Fibroblast of skin of right quadriceps (primary cell): ENCODE measurements at regions not wholly inside any gene's neighbourhood (a gene's known extent, or its start where the extent isn't known, plus 50 kb on each side); places are given as distances from the start of the nearest gene placed in this dataset.

Source experiments
- DNase-seq: peaks from one replicate; pipeline ENCODE4 v3.0.0-alpha.2; 2013

DNA sequence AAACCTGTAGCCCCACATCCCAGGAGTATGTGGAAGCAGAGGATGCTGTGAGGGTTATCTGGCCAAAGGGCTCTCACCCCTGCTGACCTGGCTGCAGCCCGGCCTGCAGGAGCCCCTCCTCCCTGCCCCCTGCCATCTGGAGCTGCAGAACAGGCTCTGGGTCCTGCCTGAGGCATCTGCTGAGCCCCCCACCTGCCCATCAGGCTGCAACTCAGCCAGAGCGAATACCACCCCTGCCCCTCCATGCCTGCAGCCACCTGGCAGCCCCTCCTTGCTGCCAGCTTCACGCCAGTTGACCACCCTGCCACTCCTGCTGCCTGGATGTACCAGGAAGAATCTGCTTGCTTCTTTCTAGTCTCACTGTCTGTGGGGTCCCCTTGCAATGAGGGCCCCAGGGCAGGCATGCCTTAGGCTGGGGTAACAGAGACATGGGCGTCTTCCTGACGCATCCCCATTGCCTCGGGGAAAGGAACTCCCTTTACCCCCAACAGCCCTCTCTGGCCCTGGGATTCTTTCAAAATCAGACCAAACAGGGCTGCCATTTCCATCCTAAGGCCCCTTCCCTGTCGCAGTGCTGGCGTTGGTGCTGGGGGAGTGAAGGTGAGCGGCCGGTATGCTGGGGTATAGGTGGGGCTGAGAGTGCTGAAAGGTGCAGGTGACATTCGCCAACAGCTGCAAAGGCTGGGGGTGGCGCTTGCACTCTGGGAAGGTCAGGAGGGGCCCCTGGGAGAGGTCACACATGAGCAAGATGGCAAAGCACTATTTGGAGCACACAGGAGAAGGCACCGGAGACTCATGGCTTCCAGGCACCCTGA lies 1334.6 kb downstream of the TBC1D22A start:
- no peak for DNase-seq

DNA sequence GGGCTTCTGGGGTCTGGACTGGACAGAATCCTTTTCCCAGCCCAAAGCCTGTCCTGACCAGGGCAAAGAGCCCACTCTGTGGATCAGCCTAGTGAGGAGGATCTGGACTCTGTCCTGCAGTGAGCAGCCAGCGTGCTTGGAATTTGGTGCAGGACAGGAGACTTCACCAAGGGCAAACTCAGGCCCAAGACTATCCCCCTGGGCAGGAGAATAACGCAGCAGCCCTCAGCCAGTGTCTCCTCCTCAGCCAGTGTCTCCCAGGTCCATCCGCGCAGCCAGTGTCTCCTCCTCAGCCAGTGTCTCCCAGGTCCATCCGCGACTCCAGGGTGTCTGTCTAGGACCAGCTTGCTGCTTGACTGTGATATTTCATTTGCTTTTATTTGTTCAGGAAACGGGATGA lies 1334.0 kb downstream of the TBC1D22A start:
- DNase-seq, result no peak

DNA sequence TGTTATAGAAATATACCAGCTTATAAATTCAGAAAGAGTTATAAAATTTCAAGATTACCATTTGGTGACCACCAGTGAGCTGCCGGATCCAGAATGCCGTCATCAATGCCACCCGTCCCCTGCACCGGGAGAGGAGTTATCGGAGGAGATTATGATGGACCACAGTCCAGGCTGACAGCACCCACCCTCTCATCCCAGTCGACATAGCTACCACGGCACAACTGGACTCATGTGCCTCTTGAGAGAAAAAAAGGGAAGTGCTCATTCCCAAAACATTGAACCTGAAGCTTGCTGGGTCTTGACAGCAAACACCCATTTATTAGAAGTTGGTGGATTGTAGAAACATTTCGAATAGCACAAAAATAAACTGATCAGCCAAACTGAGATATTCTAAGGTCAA lies 1331.5 kb downstream of the TBC1D22A start:
- DNase-seq, result no peak

DNA sequence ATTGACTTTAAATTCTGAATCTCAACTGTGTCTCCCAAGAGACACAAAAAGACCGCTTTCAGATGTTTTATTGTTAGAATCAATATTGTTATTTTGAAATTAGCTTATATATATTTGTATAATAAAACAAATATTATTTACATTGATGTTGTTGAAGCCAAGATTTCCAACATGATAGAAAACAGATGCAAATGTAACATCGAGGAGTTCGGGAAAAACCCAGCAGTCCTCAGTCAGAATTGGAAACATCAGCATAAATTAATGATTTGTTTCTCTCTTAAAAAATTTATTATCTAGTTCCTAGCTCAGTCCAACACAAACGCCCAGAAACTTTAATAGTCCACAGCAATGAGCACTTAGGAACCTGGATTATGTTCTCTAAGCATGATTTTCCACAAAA lies 1330.4 kb downstream of the TBC1D22A start:
- no peak for DNase-seq

DNA sequence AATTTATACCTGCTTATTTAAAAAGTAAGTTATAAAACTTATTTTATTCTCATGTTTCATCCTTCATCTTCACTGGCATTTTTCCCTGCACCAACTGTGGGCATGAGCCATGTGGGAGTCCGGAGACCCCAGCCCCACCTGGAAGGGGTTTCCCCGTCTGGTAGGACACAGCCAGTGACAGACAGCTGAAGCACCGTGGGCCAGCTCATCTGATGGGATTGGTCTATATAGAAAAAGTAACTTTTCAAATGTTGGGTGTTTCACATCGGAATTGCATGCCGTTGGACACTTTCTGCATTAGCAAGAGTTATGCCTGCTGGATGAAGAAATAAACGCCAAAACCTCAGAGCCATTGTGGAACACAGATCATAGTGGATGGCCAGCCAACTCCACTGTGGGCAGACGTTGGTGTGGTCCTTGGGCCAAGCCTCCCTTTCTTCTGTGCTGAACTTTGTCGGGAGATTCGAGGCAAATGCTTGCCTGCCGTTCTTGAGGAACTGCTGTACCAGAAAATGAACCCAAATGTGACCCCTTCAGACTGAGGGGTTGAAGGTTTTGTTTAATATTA lies 1329.3 kb downstream of the TBC1D22A start:
- no peak for DNase-seq

DNA sequence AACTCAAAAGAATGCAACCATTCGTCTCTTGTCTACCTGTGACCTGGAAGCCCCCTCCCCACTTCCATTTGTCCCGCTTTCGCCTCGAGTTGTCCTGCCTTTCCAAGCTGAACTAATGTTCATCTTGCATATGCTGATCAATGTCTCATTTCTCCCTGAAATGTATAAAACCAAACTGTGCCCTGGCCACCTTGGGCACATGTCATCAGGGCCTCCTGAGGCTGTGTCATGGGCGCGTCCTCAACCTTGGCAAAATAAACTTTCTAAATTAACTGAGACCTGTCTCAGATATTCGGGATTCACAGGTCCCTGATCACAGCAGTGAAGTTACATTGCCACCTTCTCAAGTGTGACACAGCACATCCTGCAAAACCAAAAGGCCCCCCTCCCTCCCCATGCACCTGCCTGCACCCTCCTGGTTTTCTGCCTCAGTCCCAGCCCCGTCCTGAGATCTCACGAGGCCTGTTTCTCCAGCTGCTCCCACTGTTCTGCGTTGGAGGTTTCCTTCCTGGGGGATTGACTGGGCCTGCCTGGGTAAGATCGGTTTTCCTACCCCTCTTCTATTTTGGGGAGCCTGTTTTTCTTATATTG lies 1328.7 kb downstream of the TBC1D22A start:
- no peak for DNase-seq

DNA sequence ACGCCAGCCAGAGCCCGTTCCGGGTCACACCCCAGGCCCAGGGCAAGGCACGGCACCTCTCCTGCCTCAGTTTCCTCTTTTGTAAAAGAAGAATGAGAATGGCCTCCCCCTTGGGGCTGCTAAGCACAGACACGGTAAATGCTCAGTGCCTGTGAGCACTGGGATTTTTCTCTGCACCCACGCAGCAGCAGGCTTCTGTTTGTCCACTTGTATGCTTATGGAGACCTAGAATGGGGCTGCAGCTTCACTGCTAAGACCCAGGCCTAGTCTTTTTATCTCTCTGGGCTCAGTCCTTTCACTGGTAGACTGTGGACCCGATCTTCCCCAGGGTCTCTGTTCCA lies 1327.9 kb downstream of the TBC1D22A start:
- DNase-seq, result no peak

DNA sequence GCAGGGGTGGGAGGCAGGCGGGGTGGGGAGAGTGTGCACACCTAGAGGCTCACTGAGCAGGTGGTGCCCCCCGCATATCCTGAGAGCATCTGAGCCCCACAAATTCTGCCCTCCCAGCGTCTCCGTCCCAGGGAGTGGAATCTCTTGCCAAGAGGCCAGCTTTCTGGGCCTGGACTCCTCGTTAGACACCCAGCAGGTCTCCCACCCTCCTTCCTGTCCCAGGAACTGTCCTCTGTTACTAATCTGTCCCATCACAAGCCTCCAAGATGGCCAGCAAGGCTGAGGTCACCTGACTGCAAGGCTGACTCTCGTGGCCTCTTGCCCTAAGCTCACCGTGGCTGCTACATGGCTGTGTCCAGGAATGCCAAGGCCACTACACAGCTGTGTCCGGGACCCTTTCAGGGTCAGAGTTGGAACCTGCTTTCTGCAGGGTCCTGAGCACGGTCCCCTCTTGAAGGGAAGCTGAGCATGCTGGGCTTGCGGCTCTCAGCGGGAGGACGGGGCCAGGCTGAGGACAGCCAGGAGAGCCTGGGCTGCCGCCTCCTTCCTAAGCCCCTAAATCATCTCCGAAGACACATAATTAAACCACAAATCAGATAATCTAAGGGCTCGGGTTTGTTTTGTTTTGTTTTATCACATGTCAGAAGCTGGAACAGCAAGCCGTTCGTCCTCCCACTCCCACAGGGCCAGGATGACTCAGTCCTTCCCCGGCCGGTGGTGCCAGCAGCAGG lies 1327.3 kb downstream of the TBC1D22A start:
- no peak for DNase-seq

DNA sequence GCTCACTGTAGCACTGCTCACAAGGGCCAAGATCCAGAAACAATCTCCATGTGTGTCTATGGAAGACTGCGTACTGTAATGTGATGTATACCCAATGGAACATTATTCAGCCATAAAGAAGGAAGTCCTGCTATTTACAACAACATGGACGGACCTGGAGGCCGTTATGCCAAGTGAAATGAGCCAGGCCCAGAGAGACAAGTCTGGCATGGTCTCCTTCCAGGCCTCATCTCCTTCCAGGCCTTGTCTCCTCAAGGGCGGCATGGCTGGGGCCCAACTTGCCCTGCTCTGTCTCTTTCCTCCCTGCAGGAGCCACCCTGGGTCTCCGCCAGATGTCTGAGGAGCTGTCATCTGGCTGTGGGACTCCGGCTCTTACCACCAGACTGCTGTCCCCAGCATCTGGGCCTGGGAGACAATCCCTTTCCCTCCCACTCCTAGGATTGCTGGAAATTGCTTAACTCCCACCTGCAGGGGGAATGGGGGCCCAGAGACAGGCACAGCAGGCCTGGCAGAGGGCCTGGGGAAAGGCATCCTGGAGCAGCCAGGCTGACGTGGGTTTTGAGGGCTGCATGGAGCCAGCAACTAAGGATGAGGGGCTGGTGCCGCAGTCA lies 1326.6 kb downstream of the TBC1D22A start:
- no peak for DNase-seq

DNA sequence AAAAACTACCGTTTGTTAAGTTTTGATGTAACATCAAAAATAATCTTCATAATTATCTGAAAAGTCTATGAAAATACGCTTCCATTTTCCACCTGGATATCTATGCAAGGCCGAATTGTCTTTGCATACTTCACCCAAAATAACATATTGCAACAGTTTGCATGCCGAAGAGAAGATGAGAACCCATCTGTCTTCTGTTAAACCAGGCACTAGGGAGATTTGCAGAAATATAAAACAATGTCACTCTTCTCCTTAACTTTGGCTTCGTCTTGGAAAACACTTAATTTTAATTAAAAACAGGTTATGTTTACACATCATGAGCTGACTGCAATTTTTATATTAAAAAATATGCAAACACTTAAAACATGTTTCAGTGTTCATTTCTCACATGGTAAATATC lies 1325.8 kb downstream of the TBC1D22A start:
- DNase-seq, result no peak

DNA sequence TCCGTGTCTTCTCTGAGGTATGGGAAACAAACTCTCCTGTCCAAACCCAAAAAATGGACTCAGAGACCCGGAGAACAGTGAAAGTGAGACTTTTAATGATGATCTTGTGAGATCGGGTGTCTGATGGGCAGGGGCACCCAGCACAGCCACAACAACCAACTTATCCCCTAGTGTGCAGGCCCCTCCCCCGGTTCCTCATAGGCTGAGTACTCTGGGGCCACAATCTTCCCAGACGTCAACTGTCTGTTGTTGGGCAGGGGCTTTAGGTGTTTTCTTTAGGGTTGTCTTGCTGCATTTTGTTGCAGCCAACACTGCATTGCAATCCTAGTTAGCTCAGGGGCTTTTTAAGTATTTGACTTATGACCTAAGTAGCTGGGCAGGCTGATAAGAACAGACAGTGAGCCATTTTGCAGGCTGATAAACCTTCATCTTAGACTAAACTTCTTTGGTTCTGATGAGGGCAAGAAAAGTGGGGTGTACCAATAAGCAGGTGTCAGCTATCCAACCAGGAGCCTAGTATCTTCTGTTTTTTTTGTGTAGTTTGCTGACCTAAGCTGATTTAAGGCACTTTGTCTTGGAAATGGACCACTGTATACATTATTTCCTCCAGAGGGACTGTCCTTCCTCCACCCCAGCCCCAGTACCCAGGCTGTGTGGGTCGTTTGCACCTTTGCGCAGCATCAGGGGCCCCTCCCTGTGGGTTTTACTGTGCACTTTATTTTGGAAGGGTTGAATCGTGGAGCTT lies 1323.6 kb downstream of the TBC1D22A start:
- DNase-seq, result no peak

DNA sequence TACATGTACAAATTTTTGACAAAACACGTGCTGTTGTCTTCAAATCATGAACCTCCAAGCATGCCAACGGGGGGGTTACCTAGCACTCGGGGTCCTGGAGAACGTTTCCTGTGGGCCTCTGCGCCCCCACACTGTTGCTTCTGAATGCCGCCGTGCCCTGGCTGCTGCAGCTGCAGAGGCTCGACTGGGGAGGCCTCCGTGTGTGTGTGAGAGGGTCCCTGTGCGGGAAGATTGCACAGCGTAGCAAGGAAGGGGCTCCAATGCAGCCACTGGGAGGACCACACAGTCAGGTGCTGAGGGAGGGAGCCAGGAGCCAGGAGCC lies 1322.2 kb downstream of the TBC1D22A start:
- DNase-seq, result no peak

DNA sequence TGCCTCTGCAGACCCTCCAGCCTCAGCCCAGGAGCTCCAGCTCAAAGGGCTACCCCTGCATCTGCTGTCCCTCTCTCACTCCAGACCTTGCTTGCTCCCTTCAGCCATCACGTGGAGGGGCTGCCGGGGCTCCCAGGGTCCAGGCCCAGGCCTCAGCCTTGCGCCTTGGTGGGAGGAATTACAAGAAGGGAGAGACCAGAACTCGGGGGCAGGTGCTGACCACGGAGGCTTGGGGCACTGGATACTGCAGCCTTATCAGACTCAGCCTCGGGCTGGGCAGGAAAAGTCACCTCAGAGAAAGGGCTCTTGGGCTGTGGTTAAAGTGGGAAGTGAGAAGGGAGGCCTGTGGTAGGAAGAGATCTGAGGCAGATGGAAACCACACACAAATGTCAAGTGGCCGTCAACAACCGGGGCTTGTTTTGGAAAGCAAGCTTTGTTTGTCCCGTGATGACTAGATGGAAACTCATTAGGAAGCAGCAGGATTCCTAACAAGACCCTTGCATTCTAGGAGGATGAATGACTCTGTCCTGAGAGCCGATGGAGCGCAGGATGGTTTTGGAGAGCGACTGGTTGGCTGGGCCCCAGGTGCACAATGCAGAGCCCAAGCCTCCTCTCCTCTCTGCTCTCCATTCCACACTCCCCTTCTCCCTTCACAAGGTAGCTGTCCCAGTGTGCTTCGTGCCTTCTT lies 1321.7 kb downstream of the TBC1D22A start:
- DNase-seq, result no peak

DNA sequence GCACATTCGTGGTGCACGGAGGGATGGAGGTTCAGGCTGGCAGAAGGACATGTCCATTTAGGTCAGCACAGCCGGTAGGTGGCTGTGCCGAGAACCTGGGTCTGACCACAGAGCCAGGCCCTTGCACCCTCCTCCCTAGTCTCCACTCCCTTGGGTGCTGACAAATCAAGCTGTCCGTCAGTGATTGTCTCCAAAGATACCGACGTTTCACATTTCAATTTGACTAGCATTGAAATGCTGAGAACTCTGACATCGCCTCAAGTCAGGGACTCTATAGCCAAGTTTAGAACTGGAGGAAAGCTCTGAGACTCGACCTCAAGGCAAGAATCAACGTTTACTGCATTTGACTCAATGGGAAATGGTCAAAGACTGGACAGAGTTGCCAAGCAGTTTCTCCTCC lies 1321.1 kb downstream of the TBC1D22A start:
- no peak for DNase-seq

DNA sequence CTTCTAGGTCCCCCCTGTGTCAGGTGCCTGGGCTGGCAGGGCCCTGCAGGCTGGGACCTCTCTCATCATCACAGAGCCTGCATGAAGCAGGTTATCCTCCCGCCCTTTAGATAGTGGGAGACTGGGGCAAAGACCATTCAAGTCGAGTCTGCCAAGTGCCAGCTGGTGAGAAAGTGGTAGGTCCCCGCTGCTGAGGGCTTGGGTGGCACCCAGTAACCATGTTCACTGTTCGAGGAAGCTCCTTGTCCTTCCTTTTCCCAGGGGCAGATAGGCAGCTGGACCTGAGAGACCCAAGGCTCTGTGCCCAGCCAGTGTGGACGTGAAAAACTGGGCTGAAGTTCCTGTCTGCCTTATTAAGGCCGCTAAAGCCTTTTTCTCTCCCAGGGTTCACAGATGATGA lies 1319.8 kb downstream of the TBC1D22A start:
- no peak for DNase-seq

DNA sequence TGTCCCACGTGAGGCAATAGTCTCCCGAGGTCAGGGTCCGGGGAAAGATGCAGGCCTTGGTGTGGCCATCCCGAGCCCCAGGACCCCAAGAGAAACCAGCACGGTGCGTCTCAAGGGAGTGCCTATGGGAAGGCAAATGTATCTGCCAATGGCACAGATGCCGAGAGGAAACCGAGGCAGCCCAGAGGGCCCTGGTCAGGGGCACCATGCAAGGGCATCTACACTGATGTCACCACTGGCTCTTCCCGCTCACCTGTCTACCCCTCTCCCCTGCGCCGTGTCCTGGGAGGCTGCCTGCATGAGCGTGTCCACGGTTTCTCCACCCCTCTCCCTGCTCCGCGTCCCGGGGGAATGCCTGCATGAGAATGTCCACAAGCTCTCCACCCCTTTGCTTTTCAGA lies 1318.8 kb downstream of the TBC1D22A start:
- no peak for DNase-seq

DNA sequence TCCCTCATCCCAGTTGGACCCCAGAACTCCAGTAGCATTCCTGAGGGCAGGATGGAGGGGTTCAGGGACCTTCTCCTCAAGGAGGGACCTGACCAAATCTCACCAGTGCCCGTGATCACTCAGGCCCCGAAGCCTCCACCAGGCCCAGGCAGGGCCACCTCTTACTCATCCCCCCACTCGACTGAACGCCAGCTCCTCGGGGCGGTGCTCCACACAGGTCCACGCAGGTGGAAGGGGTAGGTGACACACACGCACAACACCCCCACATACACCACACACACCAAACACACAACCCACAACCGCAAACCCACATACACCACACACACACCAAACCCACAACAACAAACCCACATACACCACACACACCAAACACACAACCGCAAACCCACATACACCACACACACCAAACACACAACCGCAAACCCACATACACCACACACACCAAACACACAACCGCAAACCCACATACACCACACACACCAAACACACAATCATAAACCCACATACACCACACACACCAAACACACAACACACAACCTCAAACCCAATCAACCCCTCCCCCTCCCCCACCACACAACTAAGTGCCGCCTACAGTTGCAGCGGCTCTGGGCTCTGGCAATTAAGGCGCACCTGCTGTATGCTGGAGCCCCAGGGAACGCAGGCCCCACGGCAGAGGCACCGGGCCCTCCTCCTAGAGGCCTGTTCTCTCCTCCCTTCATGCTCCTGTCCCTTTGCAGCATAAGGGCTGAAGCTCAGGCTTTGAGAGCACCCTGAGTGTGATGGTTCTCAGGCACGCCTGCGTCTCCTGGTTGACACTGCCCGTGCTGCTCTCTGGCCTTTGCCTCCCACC lies 1318.1 kb downstream of the TBC1D22A start:
- no peak for DNase-seq

DNA sequence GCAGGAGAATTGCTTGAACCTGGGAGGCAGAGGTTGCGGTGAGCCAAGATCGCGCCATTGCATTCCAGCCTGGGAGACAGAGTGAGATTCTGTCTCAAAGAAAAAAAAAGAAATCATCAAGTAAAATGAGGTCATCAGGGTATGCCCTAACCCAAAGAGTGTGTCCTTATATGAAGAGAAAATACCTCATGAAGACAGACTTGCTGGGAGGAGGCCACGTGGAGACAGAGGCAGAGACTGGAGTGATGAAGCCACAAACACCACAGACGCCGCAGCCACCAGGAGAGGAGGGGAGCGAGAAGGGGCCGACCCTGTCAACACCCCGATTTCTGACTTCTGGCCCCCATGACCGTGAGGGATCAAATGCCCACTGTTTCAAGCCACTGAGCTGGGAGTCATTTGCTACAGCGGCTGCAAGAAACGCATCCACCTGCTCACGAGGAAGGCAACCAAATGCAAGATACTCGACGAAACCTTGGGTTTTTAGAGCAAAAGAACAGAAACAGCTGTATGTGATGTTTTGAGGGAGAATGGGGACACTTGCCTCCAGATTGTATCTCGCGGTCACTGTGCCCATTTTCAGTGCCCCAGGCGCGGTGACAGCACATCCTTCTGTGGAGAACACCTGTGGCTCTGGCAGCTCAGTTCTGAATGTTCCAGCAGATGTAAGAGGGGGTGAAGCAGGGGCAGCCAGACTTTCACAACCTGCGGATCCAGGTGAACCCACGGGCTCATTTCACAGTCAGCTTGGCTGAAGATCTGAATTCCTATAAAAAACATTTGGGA lies 1317.2 kb downstream of the TBC1D22A start:
- no peak for DNase-seq

DNA sequence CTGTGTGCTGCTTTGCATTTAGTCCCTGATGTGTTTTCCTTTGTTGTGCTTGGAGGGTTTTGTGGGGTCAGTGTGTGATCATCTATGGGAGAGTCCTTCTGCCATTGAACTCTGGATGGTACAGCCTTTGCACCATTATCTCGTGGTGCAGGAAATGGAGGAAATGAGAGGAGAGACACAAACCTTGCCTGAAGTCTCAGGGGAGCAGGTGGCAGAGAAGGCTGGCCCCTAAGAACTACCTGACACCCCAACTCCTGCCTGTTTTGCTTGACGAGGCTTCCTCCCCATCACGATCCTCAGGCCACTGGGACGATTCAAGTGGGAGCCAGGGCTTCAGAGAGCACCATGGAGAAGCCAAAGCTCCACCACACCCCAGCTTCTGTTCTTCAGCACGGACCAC lies 1316.4 kb downstream of the TBC1D22A start:
- no peak for DNase-seq

DNA sequence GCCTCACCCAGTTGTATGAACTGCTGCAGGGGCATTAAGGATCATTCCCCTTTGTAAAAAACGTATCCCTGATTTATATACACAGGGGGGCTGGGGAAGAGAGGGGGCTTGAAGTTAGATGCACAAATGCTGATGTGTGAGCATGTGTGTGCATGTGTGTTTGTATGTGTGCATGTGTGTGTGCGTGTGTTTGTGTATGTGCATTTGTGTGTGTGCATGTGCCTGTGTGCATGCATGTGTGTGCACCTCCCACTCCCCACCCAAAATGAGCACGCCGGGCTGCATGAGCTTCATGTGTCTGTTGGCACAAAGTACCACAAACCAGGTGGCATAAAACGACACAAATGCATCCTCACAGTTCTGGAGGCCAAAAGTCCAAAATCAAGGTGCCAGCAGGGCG lies 1315.2 kb downstream of the TBC1D22A start:
- DNase-seq, result no peak
